Tibial artery (tissue), 4 donors: ENCODE measurements at regions not wholly inside any gene's neighbourhood (a gene's known extent, or its start where the extent isn't known, plus 50 kb on each side); places are given as distances from the start of the nearest gene placed in this dataset.
"Not testable (repeated sequence)": the region's sequence is repeated elsewhere in the genome, so short reads cannot be mapped to it uniquely, and the experiment has no call there.

Experiments
- DNase-seq, 2 donors: peaks; one replicate each; pipeline ENCODE4 v3.0.0-alpha.2; 2019
- H3K27ac ChIP-seq, 2 donors: fragments of 200-600 bp; sonication (generic) in 1 of 2; 1 replicate in 1 of 2; 2 replicates in 1 of 2; pipeline ENCODE4 v1.5.1; 2018 to 2019; ENCODE audit warnings: mild to moderate bottlenecking in 1 of 2
- H3K27me3 ChIP-seq, 2 donors: fragments of 200-600 bp; sonication (generic) in 1 of 2; one replicate each; pipeline versions ENCODE4 v1.5.1 to v1.6.0; 2016 to 2019
- H3K36me3 ChIP-seq, 3 donors: fragments of 200-600 bp; sonication (generic) in 2 of 3; one replicate each; pipeline ENCODE4 v1.5.1; 2016 to 2019; ENCODE audit warnings: mild to moderate bottlenecking in 2 of 3
- H3K4me1 ChIP-seq, 4 donors: fragments of 200-600 bp; sonication (generic) in 2 of 4; 1 replicate in 3 of 4; 2 replicates in 1 of 4; pipeline ENCODE4 v1.5.1; 2016 to 2019
- H3K4me3 ChIP-seq, 2 donors: fragments of 200-600 bp; sonication (generic) in 1 of 2; 1 replicate in 1 of 2; 2 replicates in 1 of 2; pipeline ENCODE4 v1.5.1; 2018 to 2019; ENCODE audit warnings: mild to moderate bottlenecking in 2 of 2
- H3K9me3 ChIP-seq, 3 donors: fragments of 200-600 bp; sonication (generic) in 1 of 3; one replicate each; pipeline ENCODE4 v1.5.1; 2016 to 2019
- intact Hi-C: fragments of 100-400 bp; cut with DNase I; formaldehyde crosslinking; loops from one replicate; pipeline ENCODE4 v1.15.0; 2023; ENCODE audit warnings: low total_unique reads
- TF ChIP-seq, protein P1 (sequence below), 2 experiments: fragments of 200-600 bp in 1 of 2; fragments of 450-650 bp in 1 of 2; IDR thresholded peaks; one replicate each; pipeline ENCODE4 v1.5.1; 2017 to 2019; ENCODE audit warnings: antibody characterized with exemption in 2 of 2, mild to moderate bottlenecking in 1 of 2, moderate library complexity in 1 of 2

DNA sequence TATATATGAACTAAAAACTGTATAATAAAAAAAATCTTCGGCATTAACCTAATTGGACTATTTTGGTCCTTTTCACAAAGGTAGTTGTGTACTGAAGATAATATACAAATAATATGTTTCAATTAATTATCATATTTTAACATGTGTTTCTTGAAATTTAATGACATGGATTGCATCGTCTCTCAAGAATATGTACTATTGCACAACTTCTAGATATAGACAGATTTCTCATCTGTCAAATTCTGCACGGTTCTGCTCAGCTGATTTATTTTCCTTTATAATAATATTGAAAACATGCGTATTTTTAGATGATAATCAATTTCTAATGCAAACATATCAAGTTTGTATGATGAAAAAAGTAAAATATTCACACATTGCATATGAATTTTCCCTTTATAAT lies 498.7 kb upstream of the PABPC4L start:
- Histone ChIP-seq H3K36me3 (no peaks in the 10 kb centered on the region), H3K4me1 (no peaks in the 10 kb centered on the region), H3K27me3 (no peaks in the 10 kb centered on the region), H3K4me3 (no peak overlapping the region), H3K9me3 (no peaks in the 10 kb centered on the region), H3K27ac (no peak overlapping the region)
- DNase-seq = no peak
- intact Hi-C loops = no loop called here
- TF ChIP-seq, protein P1, sequence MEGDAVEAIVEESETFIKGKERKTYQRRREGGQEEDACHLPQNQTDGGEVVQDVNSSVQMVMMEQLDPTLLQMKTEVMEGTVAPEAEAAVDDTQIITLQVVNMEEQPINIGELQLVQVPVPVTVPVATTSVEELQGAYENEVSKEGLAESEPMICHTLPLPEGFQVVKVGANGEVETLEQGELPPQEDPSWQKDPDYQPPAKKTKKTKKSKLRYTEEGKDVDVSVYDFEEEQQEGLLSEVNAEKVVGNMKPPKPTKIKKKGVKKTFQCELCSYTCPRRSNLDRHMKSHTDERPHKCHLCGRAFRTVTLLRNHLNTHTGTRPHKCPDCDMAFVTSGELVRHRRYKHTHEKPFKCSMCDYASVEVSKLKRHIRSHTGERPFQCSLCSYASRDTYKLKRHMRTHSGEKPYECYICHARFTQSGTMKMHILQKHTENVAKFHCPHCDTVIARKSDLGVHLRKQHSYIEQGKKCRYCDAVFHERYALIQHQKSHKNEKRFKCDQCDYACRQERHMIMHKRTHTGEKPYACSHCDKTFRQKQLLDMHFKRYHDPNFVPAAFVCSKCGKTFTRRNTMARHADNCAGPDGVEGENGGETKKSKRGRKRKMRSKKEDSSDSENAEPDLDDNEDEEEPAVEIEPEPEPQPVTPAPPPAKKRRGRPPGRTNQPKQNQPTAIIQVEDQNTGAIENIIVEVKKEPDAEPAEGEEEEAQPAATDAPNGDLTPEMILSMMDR (IDR thresholded peaks at IDR 0.05) = no peak

DNA sequence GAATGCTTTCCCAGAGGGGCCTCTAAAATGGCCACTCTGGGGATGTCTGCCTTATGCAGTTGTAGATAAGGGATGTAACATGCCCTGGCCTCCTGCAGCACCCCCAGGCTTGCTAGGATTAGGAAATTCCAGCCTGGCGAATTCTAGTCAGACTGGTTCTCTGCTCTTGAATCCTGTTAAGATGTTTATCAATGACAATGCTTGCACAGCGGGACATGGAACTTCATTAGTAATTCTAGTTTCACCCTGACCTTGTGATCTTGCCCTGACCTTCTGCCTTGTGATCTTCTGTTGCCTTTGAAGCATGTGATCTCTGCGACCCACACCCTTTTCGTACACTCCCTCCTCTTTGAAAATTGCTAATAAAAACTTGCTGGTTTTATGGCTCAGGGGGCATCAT lies 497.2 kb upstream of the PABPC4L start:
- H3K27me3 ChIP-seq, H3K36me3 ChIP-seq, H3K9me3 ChIP-seq, H3K4me3 ChIP-seq, H3K27ac ChIP-seq, DNase-seq, H3K4me1 ChIP-seq, intact Hi-C loops: not testable (repeated sequence)

GRCh38 chr4:134695433-134695832 lies 493.8 kb upstream of the PABPC4L start:
- no peak overlapping the region for H3K27ac ChIP-seq
- no peak overlapping the region for H3K4me3 ChIP-seq
- no peaks in the 10 kb centered on the region for H3K9me3 ChIP-seq
- H3K27me3 ChIP-seq = no peaks in the 10 kb centered on the region
- no peaks in the 10 kb centered on the region for H3K36me3 ChIP-seq
- DNase-seq = no peak
- intact Hi-C loops = no loop called here
- H3K4me1 ChIP-seq = no peaks in the 10 kb centered on the region
- TF ChIP-seq, protein P1 (IDR thresholded peaks at IDR 0.05) = no peak

GRCh38 chr4:134691915-134692314 lies 490.3 kb upstream of the PABPC4L start:
- Histone ChIP-seq H3K27me3 (no peaks in the 10 kb centered on the region), H3K36me3 (no peaks in the 10 kb centered on the region), H3K4me1 (no peaks in the 10 kb centered on the region), H3K27ac (no peak overlapping the region), H3K9me3 (no peaks in the 10 kb centered on the region), H3K4me3 (no peak overlapping the region)
- TF ChIP-seq, protein P1 (IDR thresholded peaks at IDR 0.05) = no peak
- intact Hi-C loops = no loop called here
- no peak for DNase-seq

- TF ChIP-seq, protein P1 (IDR thresholded peaks at IDR 0.05) = no peak
- DNase-seq = no peak
- no peaks in the 10 kb centered on the region for H3K27me3 ChIP-seq
- H3K4me1 ChIP-seq = no peaks in the 10 kb centered on the region
- H3K4me3 ChIP-seq = no peak overlapping the region
- H3K27ac ChIP-seq = no peak overlapping the region
- no peaks in the 10 kb centered on the region for H3K36me3 ChIP-seq
- intact Hi-C loops = no loop called here
- no peaks in the 10 kb centered on the region for H3K9me3 ChIP-seq
These were observed 486.3 kb upstream of the PABPC4L start for GRCh38 chr4:134687646-134688628.

DNA sequence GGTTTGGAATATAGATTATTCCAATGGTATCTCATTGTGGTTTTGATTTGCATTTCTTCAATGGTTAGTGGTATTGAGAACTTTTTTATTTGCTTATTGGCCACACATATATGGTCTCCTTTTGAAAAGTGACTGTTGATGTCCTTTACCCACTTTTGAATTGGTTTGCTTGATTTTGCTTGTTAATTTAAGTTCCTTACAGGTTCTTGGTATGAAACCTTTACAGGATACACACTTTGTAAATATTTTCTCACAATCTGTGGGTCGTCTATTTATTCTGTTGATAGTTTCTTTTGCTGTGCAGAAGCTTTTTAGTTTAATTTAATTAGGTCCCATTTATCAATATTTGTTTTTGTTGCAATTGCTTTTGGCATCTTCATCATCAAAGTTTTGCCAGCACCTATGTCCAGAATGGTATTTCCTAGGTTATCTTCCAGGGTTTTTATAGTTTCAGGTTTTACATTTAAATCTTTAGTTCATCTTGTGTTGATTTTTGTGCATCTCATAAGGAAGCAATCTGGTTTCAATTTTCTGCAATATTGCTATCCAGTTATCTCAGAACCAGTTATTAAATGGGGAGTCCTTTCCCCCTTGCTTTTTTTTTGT lies 475.7 kb upstream of the PABPC4L start:
- TF ChIP-seq, protein P1 (IDR thresholded peaks at IDR 0.05) = no peak
- H3K9me3 ChIP-seq = no peaks in the 10 kb centered on the region

More for the DNA sequence above, 475.7 kb upstream of the PABPC4L start:
- Histone ChIP-seq H3K36me3 (no peaks in the 10 kb centered on the region), H3K4me3 (no peak overlapping the region), H3K27me3 (no peaks in the 10 kb centered on the region), H3K27ac (no peak overlapping the region), H3K4me1 (no peaks in the 10 kb centered on the region)
- DNase-seq = no peak
- intact Hi-C loops = no loop called here
